UCSD-AML1 (cell line): ENCODE measurements at regions not wholly inside any gene's neighbourhood (a gene's known extent, or its start where the extent isn't known, plus 50 kb on each side); places are given as distances from the start of the nearest gene placed in this dataset.
"Not testable (repeated sequence)": the region's sequence is repeated elsewhere in the genome, so short reads cannot be mapped to it uniquely, and the experiment has no call there.

Source experiments
- DNase-seq: peaks from one replicate; lab custom pipeline; 2025; ENCODE audit not compliant: unreplicated experiment; lab: John Stamatoyannopoulos, UW

DNA sequence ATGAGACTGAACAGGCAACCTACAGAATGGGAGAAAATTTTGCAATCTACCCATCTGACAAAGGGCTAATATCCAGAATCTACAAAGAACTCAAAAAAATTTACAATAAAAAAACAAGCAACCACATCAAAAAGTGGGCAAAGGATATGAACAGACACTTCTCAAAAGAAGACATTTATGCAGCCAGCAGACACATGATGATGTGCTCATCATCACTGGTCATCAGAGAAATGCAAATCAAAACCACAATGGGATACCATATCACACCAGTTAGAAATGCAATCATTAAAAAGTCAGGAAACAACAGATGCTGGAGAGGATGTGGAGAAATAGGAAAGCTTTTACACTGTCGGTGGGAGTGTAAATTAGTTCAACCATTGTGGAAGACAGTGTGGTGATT is 51.7 kb upstream of the PAXBP1 start:
- not testable (repeated sequence) for DNase-seq

DNA sequence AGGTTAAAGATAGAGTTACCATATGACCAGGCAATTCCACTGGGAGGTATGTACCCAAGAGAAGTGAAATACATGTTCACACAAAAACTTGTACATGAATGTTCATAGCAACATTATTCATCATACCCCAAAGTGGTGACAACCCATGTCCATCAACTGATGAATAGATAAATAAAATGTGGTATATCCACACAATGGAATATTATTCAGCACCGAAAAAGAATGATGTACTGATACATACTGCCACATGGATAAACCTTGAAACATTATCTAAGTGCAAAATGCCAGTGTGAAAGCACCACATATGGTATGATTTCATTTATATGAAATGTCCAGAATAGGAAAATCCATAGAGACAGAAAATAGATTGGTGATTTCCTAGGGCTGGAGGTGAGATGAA is 53.4 kb upstream of the PAXBP1 start:
- DNase-seq, result no peak

DNA sequence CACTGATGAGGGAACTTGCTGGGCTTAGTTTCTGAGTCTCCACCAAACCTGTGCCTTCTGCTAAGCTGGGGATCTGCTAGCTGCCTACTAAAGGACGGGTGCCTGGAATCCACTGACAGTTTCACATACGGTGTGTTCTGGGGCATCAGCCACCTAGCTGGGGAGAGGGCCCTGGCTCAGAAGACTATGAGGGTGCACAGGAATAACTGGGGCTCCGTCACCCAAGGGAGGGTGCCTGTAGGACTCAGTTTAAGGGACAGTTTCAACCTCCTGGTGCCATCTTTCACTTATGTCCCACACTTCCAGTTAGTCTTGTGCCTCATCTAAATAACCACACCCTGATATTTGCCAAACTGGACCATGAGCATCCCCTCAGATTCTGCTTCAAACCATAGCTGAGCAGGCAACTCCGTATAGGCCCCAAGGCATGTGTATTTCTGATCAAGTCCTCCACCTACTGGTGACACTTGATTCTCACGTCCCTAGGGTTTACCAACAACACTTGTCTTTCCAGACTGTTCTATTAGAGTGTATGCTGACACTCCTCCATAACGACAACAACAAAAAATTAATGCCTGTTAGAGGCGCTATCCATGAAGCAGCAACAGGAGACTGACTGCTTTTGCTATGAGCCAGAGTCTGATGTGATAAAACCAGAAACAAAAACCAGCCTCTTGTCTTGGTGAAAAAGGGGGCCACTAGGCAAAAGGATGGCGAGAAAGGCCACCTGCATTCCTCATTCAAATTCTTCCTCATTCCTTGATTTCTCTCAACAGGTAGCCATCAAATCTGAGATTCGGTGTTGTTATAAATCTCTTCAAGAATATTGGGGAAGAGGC is 55.0 kb upstream of the PAXBP1 start:
- no peak for DNase-seq

DNA sequence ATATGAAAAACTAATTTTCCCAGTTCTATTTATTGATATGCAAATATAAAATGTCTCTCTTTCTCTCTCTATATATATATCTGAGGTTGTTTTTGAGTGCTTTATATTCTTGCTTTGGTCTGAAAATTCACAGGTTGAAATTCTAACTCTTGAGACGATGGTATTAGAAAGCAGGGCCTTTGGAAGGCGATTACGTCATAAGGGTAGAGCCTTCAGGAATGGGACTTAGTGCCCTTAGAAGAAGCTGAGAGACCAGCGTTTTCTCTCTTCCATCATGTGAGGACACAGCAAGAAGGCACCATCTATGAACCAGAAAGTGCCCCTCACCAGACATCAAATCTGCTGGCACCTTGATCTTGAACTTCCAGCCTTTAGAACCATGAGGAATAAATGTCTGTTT is 57.4 kb upstream of the PAXBP1 start:
- no peak for DNase-seq

DNA sequence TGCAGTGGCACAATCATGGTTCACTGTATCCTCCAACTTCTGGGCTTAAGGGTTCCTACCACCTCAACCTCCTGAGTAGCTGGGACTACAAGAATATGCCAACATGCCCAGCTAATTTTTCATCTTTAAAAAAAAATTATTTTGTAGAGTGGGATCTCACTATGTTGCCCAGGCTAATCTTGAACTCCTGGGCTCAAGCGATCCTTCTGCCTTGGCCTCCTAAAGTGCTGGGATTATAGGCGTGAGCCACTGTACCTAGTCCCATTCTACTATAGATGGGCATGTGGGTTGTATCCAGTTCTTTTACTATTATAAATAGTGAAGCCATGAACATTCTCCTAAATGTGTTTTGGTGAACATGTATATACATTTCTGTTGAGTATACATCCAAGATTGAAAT is 57.9 kb upstream of the PAXBP1 start:
- no peak for DNase-seq

DNA sequence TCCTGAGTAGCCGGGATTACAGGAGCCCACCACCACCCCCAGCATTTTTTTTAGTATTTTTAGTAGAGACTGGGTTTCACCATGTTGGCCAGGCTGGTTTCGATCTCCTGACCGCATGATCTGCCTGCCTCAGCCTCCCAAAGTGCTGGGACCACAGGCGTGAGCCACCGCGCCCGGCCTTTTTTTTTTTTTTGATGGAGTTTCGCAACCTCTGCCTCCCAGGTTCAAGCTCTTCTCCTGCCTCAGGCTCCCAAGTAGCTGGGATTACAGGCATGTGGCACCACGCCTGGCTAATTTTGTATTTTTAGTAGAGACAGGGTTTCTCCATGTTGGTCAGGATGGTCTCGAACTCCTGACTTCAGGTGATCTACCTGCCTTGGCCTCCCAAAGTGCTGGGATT is 60.2 kb upstream of the PAXBP1 start:
- DNase-seq, result not testable (repeated sequence)

DNA sequence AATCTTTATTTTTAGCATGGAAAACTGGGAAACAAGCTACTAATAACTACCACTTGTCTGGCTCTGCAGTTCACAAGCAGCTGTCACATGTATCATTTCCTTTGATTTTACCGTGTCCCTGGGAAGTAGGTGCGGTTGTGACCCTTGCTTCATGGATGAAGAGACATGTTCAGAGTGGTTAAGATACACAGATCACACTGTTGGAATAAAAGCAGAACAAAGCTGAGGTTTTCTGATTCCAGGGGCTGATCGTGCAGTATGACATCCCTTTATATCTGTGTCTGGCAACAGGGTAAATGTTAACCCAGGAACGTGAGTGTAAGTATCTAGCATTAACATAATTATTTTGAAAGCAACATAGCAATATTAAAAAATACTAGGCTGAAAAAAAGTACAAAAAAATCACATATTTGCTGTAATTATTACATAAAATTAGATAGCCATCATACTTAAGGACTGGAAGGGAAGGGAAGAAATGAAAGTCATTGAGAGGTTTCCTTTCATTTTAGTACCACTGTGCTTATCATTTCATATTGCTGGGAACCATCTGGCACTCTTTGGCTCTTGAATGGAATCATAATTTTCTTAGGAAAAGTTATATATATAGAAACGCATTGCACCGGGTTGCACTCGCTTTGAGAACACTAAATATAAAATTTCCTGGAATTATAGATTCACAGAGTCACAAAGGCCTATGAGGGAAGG is 62.8 kb upstream of the PAXBP1 start:
- DNase-seq, result no peak

DNA sequence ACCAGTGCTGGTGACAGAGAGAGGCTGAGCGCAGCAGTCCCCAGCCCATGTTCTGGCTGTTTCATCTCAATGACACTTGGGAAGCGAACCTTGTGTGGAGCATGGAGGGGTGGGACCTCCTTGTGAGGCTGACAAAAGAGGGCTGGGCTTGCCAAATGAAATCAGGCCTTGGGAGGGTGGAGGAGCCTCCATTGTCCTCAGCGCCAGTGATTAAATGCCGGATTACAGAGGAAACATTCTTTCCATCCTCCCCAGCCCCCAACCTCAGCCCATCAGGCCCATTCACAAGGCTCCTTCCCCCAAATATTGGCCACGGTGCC is 63.3 kb upstream of the PAXBP1 start:
- no peak for DNase-seq

DNA sequence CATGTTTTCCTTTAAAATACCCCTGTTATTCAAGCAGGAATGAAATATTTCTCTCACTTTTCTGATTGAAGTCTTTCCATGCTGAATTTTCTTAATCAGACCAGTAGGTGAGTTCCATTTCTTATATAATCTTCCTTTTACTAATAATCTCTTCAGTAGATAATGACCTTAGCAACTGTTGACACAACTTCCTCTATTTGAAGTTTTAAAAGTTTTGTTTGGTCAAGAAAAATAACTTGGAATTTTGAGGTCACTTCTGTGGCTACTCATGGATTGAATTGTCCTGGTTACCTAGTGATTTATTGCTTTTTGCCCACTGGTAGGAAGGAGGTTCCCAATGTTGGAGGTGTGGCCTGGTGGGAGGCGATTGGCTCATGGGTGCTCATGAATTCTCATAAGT is 70.6 kb upstream of the PAXBP1 start:
- DNase-seq, result no peak

DNA sequence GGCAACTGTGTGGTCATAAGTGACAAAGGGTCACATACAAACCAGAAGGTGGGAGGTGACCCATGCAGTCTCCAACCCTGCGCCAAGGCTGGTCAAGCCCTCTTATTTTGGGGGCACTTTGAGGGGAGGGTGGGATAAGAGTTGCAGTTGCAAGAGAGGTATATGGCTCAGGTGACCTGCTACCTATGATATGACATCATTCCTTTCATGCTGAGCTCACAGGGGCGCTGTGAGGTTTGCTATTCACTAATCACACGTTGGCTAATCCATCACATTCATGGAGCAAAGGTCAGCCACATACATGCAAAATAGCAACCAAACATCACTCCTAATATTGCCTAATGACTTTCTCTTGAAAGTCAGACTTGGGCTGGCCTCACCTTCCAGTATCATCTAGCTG is 72.0 kb upstream of the PAXBP1 start:
- DNase-seq, result no peak

DNA sequence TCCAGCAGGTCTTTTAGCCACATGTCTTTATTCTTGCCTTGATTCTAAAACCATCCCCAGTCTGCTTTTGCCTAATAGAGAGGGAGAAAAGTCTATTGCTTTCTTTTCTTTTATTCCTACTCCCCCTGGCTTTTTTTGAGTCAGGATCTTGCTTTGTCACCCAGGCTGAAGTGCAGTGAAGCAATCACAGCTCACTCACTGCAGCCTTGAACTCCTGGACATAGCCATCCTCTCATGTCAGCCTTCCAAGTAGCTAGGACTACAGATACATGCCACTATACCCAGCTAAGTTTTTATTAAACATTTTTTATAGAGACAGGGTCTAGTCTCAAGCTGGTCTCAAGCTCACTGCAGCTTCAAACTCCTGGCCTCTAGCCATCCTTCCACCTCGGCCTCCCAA is 72.5 kb upstream of the PAXBP1 start:
- no peak for DNase-seq

DNA sequence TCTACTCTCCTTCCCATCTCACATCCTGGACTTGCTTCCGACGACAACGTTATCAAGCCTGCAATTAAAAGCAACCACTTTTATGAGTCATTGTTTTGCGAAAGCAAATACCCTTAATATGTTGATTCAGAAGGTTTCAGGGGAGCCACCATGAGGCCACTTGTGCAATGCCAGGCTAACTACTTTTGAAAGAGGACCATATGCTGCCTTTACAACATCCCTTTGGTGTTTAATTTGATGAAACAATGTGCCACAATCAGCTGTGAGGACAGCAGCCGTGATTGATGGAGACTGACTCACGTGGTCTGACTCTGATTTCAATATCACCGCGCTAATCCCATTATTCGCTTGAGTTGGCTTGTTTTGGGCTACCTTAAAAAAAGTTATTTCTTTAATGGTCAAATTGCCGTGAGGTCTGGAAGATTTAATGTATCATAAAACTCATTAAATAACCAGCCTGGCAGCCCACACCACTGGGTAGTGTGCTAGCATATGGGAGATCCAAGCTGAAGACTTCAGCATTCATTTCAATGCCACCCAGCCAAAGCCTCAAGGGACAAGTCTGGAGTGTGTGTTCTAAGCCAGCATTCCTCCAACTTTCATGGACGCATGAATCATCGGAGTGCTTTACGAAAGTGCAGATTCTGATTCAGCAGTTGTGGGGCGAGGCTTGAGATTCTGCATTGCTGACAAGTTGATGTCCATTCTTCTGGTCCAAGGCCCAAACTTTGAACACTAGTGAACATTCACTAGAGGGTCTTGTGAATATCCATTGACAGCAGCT is 73.3 kb upstream of the PAXBP1 start:
- DNase-seq, result no peak

DNA sequence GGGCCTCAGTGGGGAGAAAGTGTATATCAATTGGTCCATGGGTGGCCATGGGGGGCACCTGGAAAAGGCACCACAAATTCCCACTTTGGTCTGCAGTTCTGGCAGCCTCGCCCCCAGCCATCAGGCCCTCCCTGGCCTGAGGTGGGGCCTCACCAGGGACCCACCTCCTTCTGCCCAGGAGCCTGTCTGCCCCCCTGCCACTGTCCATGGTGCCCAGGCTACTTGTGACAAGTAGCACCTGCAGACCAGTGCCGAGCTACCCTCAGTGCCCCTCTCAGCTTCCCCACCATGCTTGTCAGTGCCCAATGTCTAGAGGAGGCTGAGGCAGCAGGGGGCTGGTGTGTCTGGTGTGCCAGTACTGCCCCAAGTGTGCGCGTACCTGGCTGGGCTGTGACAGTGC is 87.1 kb upstream of the PAXBP1 start:
- no peak for DNase-seq

DNA sequence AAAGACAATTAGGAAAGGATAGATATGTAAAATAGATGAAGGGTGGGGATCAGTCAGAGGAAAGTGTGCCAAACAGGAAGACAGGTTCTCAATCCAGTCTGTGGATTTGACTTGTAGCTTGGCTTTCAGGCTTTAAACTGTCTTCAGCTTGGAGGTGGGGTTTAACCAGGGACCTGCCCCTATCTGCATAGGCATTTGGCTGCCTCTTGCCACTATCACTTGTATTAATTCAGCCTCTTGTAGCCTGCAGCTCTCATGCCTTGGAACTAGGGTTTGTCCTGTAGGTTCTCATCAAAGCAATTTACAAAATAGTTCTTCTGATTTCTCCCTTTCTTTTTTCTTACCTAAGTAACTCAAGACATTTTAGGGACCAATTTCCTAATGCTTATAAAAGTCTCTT is 88.8 kb upstream of the PAXBP1 start:
- no peak for DNase-seq

DNA sequence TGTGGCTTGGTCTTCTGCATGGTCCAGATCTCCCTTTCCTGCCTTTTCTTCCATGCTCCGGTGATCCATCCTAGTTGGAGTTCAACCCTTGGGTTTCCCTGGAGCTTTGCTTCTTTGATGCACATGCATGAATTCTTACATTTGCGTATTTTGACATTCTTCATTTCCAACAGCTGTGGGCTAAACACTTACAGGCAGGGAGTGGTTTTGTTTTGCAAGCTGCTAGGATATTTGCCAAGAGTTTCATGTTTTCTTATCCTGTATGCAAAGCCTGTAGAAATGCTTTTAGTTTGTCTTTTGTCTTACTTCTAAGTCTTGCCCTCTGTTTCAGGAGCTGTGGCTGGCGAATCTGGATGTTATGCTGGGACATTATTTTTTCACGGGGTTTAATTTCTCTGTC is 90.3 kb upstream of the PAXBP1 start:
- no peak for DNase-seq

DNA sequence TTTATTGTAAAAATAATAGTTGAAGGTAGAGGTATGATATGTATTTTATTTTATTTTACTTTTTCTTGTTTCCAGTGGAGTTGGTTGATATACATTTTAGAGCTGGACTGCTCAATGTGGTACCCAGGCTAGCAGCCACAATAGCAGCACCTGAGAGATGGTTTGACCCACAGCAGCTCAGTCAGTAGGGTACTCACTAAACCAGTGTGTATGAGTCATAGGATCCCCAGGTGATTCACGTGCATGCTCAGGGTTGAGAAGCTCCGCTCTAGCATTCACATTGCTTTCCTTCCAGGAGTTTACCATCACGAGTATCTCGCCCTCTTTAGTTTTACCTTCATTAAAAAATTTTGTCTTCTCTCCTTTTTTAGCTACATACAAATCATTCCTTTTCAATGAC is 96.0 kb upstream of the PAXBP1 start:
- DNase-seq, result no peak

DNA sequence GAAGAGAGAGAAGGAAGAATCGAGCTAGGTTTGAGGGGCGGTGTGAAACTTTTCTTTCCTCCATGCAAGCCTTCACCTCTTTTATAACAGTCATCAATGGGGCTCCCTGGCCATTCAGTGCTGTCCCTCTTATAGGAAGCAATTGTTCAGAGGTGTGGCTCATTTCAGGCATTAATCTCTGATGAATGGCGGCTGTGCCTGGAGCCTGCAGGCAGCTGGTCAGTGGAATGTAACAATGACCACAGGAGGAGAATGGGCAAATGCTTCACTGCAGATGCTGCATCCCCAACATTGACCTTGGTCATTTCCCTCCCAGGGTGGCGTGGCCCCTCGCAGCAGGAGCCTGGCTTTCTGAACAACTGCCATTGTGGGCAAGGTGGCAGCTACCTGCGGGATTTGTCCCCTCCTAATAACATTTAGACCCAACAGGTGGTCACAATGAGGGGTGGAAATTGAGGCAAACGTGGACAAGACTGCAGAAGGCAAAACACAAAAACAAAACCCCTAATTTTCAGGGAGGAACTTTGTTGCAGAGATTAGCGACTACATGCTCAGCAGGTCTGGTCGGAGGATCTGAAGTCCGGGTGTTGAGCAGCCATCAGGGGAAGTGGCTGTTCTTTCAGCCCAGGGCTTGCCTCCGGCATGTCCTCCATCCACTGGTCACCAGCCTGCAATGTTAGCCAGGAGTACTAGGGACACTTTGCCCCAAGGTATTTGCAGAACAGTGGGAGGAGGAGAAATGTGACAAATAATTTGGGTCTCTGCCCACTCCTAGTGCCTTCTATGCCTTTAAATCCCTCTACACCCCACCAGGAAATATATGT is 97.3 kb upstream of the PAXBP1 start:
- no peak for DNase-seq

DNA sequence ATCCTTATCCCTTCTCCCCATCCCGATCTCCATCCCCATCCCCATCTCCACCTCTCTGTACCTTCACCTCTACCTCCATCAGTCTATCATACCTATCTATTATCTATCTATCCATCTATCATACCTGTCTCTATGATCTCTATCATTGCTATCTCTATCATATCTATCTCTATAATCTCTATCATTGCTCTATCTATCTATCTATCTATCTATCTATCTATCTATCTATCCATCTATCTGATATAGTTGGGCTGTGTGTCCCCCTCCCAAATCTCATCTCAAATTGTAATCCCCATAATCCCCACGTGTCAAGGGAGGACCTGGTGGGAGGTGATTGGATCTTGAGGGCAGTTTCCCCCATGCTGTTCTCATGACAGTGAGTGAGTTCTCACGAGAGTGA is 97.9 kb upstream of the PAXBP1 start:
- no peak for DNase-seq

DNA sequence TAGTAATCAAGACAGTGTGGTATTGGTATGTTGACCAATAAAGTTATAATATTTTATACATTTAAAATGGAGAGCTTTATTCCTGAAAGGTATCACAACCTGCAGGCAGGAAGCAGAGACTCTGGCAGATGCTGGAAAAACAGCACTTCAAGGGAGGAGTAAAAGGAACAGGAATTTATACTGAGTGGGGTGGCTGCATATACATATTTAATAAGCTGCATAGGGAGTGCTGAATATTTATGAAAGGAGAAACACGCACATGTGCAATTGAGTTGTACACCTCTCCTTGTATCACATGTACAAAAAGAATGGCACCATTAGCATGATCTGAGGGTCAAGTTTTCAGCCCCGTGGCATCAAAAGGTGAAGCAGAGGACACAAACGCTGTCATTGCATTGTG is 104.9 kb upstream of the PAXBP1 start:
- no peak for DNase-seq

DNA sequence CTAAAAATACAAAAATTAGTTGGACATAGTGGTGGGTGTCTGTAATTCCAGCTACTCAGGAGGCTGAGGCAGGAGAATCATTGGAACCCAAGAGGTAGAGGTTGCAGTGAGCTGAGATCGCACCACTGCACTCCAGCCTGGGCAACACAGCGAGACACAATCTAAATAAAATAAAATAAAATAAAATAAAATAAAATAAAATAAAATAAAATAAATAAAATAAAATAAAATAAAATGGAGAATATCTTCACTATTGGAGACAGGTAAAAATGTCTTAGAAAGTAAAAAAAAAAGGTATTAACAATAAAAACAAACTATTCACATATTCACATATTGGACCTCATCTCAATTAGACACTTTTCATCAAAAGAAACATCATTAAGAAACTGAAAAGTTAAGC is 106.3 kb upstream of the PAXBP1 start:
- DNase-seq, result not testable (repeated sequence)

DNA sequence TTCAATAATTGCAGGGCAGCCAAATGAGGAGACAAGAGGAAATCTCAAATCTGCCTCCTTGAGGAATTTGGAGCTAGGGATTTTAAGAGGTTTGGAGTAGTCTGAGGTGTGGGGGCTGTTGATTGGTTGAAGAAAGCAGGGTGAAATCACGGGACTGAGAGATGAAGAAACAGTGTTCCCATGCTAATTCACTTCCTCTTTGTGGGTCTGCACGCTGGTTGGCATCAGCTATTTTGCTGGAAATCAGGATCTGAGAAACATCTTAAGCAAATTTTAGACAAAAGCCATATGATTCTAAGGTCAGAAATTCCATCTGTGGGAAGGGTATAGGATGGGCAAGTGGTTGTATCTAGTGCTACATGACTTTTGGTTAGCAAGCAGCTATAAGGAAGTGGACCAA is 107.1 kb upstream of the PAXBP1 start:
- no peak for DNase-seq
